HCT116 (cell line): ENCODE measurements at regions not wholly inside any gene's neighbourhood (a gene's known extent, or its start where the extent isn't known, plus 50 kb on each side); places are given as distances from the start of the nearest gene placed in this dataset.

Experiments used
- CEBPB ChIP-seq: IDR thresholded peaks from 2 replicates; pipeline ENCODE4 v1.6.1; 2012; ENCODE audit warnings: low read depth
- CTCF ChIP-seq, 3 experiments: fragments of 200-600 bp in 1 of 3; sonication (generic) in 1 of 3; IDR thresholded peaks in 2 of 3; conservative IDR thresholded peaks in 1 of 3; 2 replicates each; pipeline ENCODE4 v1.5.1; 2012 to 2017; ENCODE audit warnings: low read depth in 2 of 3, low read length in 2 of 3, antibody characterized with exemption in 1 of 3, borderline replicate concordance in 1 of 3, control low read depth in 1 of 3, mild to moderate bottlenecking in 1 of 3, mixed read lengths in 1 of 3, mixed run types in 1 of 3, moderate library complexity in 1 of 3; ENCODE audit not compliant: insufficient read depth in 1 of 3
- EGR1 ChIP-seq: IDR thresholded peaks from 2 replicates; pipeline ENCODE4 v1.6.1; 2012; ENCODE audit warnings: low read depth
- EZH2 ChIP-seq: fragments of 200-600 bp; sonication (generic); IDR thresholded peaks from 2 replicates; pipeline ENCODE4 v1.6.1; 2017; ENCODE audit warnings: antibody characterized with exemption, mixed run types
- EZH2phosphoT487 ChIP-seq: fragments of 200-600 bp; IDR thresholded peaks from 2 replicates; pipeline ENCODE4 v1.6.1; 2018; ENCODE audit warnings: antibody characterized with exemption, borderline replicate concordance
- MAX ChIP-seq: IDR thresholded peaks from 2 replicates; pipeline ENCODE4 v1.6.1; 2012
- POLR2A ChIP-seq: IDR thresholded peaks from 2 replicates; pipeline ENCODE4 v1.7.0; 2011; ENCODE audit warnings: borderline replicate concordance; ENCODE audit not compliant: insufficient read depth, insufficient read length; ENCODE audit errors: extremely low read depth
- POLR2AphosphoS5 ChIP-seq: IDR thresholded peaks from 2 replicates; pipeline ENCODE4 v1.6.1; 2011; ENCODE audit warnings: mild to moderate bottlenecking, low read depth, low read length, moderate library complexity
- SP1 ChIP-seq: IDR thresholded peaks from 2 replicates; pipeline ENCODE4 v1.6.1; 2012; ENCODE audit warnings: low read depth
- SRF ChIP-seq: IDR thresholded peaks from 2 replicates; pipeline ENCODE4 v1.6.1; 2012; ENCODE audit warnings: low read depth
- TCF7L2 ChIP-seq: IDR thresholded peaks from 2 replicates; pipeline ENCODE4 v1.7.0; 2011; ENCODE audit warnings: borderline replicate concordance, inconsistent platforms; ENCODE audit not compliant: insufficient read depth, insufficient read length; ENCODE audit errors: extremely low read depth
- YY1 ChIP-seq: IDR thresholded peaks from 2 replicates; pipeline ENCODE4 v1.6.1; 2011; ENCODE audit warnings: low read length, low read depth, moderate library complexity, mild to moderate bottlenecking; ENCODE audit not compliant: insufficient replicate concordance; ENCODE audit errors: extremely low read depth
- ZNF274 ChIP-seq: fragments of 200-500 bp; sonication (Bioruptor generic); IDR thresholded peaks from 2 replicates; pipeline ENCODE4 v1.6.1; 2014; ENCODE audit warnings: mild to moderate bottlenecking, low read depth, low read length, inconsistent platforms

- no peak for TF ChIP-seq CTCF (IDR thresholded peaks at IDR 0.05 in 2 of 3, conservative IDR thresholded peaks at IDR 0.05 in 1 of 3; ENCODE audit: borderline replicate concordance in 1 of 3, insufficient read depth in 1 of 3, low read depth in 2 of 3, low read length in 2 of 3)
- TF ChIP-seq POLR2A = no peak
- no peak for TF ChIP-seq POLR2AphosphoS5
- no peak for TF ChIP-seq YY1
- no peak for TF ChIP-seq EGR1
- no peak for TF ChIP-seq CEBPB
- no peak for TF ChIP-seq EZH2
- TF ChIP-seq MAX = no peak
- TF ChIP-seq TCF7L2 = no peak
- TF ChIP-seq SP1 = no peak
- no peak for TF ChIP-seq EZH2phosphoT487
- TF ChIP-seq SRF = no peak
- TF ChIP-seq ZNF274 = no peak
Observed at GRCh38 chr2:35408320-35408719, 947.3 kb upstream of the CRIM1 start.
